EL (cell line): ENCODE measurements at regions not wholly inside any gene's neighbourhood (a gene's known extent, or its start where the extent isn't known, plus 50 kb on each side); places are given as distances from the start of the nearest gene placed in this dataset.

Experiments used
- DNase-seq: peaks from one replicate; pipeline ENCODE4 v3.0.0-alpha.2; 2016

- DNase-seq, result no peak
Measured at GRCh38 chr10:83037653-83038052, 1101.7 kb upstream of the GHITM start.

GRCh38 chr10:83038631-83039030, 1100.7 kb upstream of the GHITM start:
- no peak for DNase-seq

GRCh38 chr10:83045731-83046130, 1093.6 kb upstream of the GHITM start:
- no peak for DNase-seq

GRCh38 chr10:83050815-83051214, 1088.5 kb upstream of the GHITM start:
- DNase-seq, result no peak

- DNase-seq, result no peak
Measured at GRCh38 chr10:83062871-83063270, 1076.4 kb upstream of the GHITM start.

- no peak for DNase-seq
Measured at GRCh38 chr10:83073472-83073871, 1065.8 kb upstream of the GHITM start.

GRCh38 chr10:83075016-83075814, 1064.1 kb upstream of the GHITM start:
- DNase-seq, result no peak

- no peak for DNase-seq
Measured at GRCh38 chr10:83075815-83076355, 1063.4 kb upstream of the GHITM start.

- no peak for DNase-seq
Measured at GRCh38 chr10:83076443-83076842, 1062.9 kb upstream of the GHITM start.

GRCh38 chr10:83078160-83078559, 1061.1 kb upstream of the GHITM start:
- DNase-seq, result no peak

- DNase-seq, result no peak
Measured at GRCh38 chr10:83078645-83079044, 1060.7 kb upstream of the GHITM start.

GRCh38 chr10:83083831-83084230, 1055.5 kb upstream of the GHITM start:
- no peak for DNase-seq

- DNase-seq, result no peak
Measured at GRCh38 chr10:83089335-83089734, 1050.0 kb upstream of the GHITM start.

GRCh38 chr10:83104616-83105015, 1034.7 kb upstream of the GHITM start:
- DNase-seq, result no peak

GRCh38 chr10:83108565-83109333, 1030.6 kb upstream of the GHITM start:
- DNase-seq, result no peak

GRCh38 chr10:83119346-83119745, 1020.0 kb upstream of the GHITM start:
- no peak for DNase-seq

- DNase-seq, result no peak
Measured at GRCh38 chr10:83122336-83122735, 1017.0 kb upstream of the GHITM start.

GRCh38 chr10:83127942-83128575, 1011.2 kb upstream of the GHITM start:
- DNase-seq, result no peak

GRCh38 chr10:83140811-83141210, 998.5 kb upstream of the GHITM start:
- no peak for DNase-seq

- DNase-seq, result no peak
Measured at GRCh38 chr10:83142074-83142563, 997.2 kb upstream of the GHITM start.

- DNase-seq, result no peak
Measured at GRCh38 chr10:83144461-83144860, 994.8 kb upstream of the GHITM start.

- no peak for DNase-seq
Measured at GRCh38 chr10:83153714-83154113, 985.6 kb upstream of the GHITM start.

GRCh38 chr10:83164156-83164555, 975.2 kb upstream of the GHITM start:
- no peak for DNase-seq
